HepG2 (cell line): ENCODE measurements at regions not wholly inside any gene's neighbourhood (a gene's known extent, or its start where the extent isn't known, plus 50 kb on each side); places are given as distances from the start of the nearest gene placed in this dataset.

Experiments
- ATAC-seq: fragments of 200-7000 bp; cut with Tn5 transposase; 3 replicates; pipeline ENCODE4 v1.9.1; 2020; ENCODE audit warnings: mild to moderate bottlenecking, moderate library complexity
- BruUV-seq: library from RNA; stranded (reverse); fragments of 400-500 nt; replicated peaks from 2 replicates; lab custom pipeline; 2021; lab: Mats Ljungman, UMichigan
- CTCF ChIA-PET: fragments of 300-600 bp; formaldehyde crosslinking; extraction: SDS; loops from one replicate; lab custom pipeline; 2021; ENCODE audit warnings: low total read pairs, inconsistent platforms, low intra/inter-chr PET ratio; lab: Yijun Ruan, JAX
- POLR2A ChIA-PET: fragments of 350-600 bp; sonication (Branson Sonifier 250); formaldehyde crosslinking; loops from one replicate; lab custom pipeline; 2020; ENCODE audit warnings: antibody characterized with exemption, inconsistent platforms; lab: Yijun Ruan, JAX
- DNase-seq: peaks from one replicate; pipeline ENCODE4 v3.0.0-alpha.2; 2015; ENCODE audit warnings: low spot score
- FAIRE-seq: peaks from 3 replicates; lab custom pipeline; 2011; peaks lifted over from hg19 to GRCh38; lab: Jason Lieb, UNC
- H2AFZ ChIP-seq: one replicate; pipeline ENCODE4 v1.6.1; 2011; ENCODE audit warnings: low read length, inconsistent platforms
- H3K27ac ChIP-seq: fragments of 300-600 bp; 3 replicates; pipeline ENCODE4 v1.8.0; 2011; ENCODE audit warnings: mixed run types, mild to moderate bottlenecking, mixed read lengths, low read length, inconsistent platforms; ENCODE audit not compliant: insufficient read depth; ENCODE audit errors: extremely low read length
- H3K27me3 ChIP-seq, 2 experiments: fragments of 200-600 bp in 1 of 2; 2 replicates in 1 of 2; 3 replicates in 1 of 2; pipeline versions ENCODE4 v1.6.0 to v1.8.0; 2011; ENCODE audit warnings: low read length in 2 of 2, mild to moderate bottlenecking in 2 of 2, moderate library complexity in 2 of 2, inconsistent platforms in 1 of 2; ENCODE audit not compliant: insufficient read depth in 2 of 2, control insufficient read depth in 1 of 2
- H3K36me3 ChIP-seq, 2 experiments: fragments of 200-600 bp in 1 of 2; replicated peaks in 1 of 2; 2 replicates in 1 of 2; 3 replicates in 1 of 2; pipeline versions ENCODE4 v1.5.1 to v1.8.0; 2011; ENCODE audit warnings: low read length in 2 of 2, inconsistent platforms in 1 of 2; ENCODE audit not compliant: insufficient read depth in 2 of 2, control insufficient read depth in 1 of 2
- H3K4me1 ChIP-seq: 2 replicates; pipeline ENCODE4 v1.5.1; 2012; ENCODE audit warnings: low read length, inconsistent platforms; ENCODE audit not compliant: insufficient read depth
- H3K4me2 ChIP-seq: 2 replicates; pipeline ENCODE4 v1.6.0; 2011; ENCODE audit warnings: low read depth, low read length, inconsistent platforms
- H3K4me3 ChIP-seq, 3 experiments: fragments of 200-600 bp in 1 of 3; sonication (generic), shearing (Covaris generic) in 1 of 3; replicated peaks in 1 of 3; 2 replicates each; pipeline ENCODE4 v1.5.1; 2011 to 2016; ENCODE audit warnings: low read length in 3 of 3, inconsistent platforms in 2 of 3, low read depth in 2 of 3, mild to moderate bottlenecking in 2 of 3, control low read depth in 1 of 3, mixed read lengths in 1 of 3; ENCODE audit not compliant: insufficient read depth in 1 of 3
- H3K79me2 ChIP-seq: one replicate; pipeline ENCODE4 v1.6.1; 2011; ENCODE audit warnings: low read length, inconsistent platforms; ENCODE audit not compliant: insufficient read depth
- H3K9ac ChIP-seq: 2 replicates; pipeline ENCODE4 v1.6.0; 2011; ENCODE audit warnings: mild to moderate bottlenecking, low read depth, low read length, inconsistent platforms; ENCODE audit not compliant: insufficient read depth
- H3K9me3 ChIP-seq: 2 replicates; pipeline ENCODE4 v1.5.1; 2012; ENCODE audit warnings: mild to moderate bottlenecking, low read length
- H4K20me1 ChIP-seq: 2 replicates; pipeline ENCODE4 v1.6.0; 2011; ENCODE audit warnings: inconsistent platforms, mild to moderate bottlenecking, low read length, moderate library complexity; ENCODE audit not compliant: insufficient read depth
- MTA1 ChIP-seq: sonication (generic); formaldehyde crosslinking; IDR thresholded peaks from 2 replicates; pipeline ENCODE4 v1.4.0; 2020; ENCODE audit warnings: missing genetic modification reagents, mild to moderate bottlenecking, borderline replicate concordance
- SMAD3 ChIP-seq: sonication (generic); formaldehyde crosslinking; IDR thresholded peaks from 2 replicates; pipeline ENCODE4 v1.4.0; 2020; ENCODE audit warnings: missing genetic modification reagents
- SYNCRIP ChIP-seq: fragments of 200-400 bp; formaldehyde crosslinking; IDR thresholded peaks from 2 replicates; pipeline ENCODE4 v1.6.1; 2018; ENCODE audit warnings: mild to moderate bottlenecking, low read depth, low read length; ENCODE audit not compliant: insufficient read depth
- ZNF383 ChIP-seq: sonication (generic); formaldehyde crosslinking; IDR thresholded peaks from 2 replicates; pipeline ENCODE4 v1.4.0; 2020; ENCODE audit warnings: missing genetic modification reagents, mild to moderate bottlenecking, borderline replicate concordance
- ZNF484 ChIP-seq: sonication (generic); formaldehyde crosslinking; IDR thresholded peaks from 2 replicates; pipeline ENCODE4 v1.5.1; 2020; ENCODE audit warnings: mild to moderate bottlenecking, low read depth, missing genetic modification reagents, borderline replicate concordance
- WGBS: methylation state at CpG from one replicate; pipeline ENCODE4 v1.1.6; 2017; ENCODE audit warnings: low lambda C conversion rate; 5-methylcytosine and 5-hydroxymethylcytosine counted together
- in situ Hi-C: cut with HindIII; loops from 2 replicates; pipeline ENCODE4 v1.10.0; 2017; ENCODE audit warnings: low pct_unique_long_range_greater_than_20kb; ENCODE audit not compliant: extremely low pct_ligation_motif_present
- intact Hi-C: fragments of 100-400 bp; cut with micrococcal nuclease; formaldehyde crosslinking; loops from one replicate; pipeline ENCODE4 v1.10.0; 2022; ENCODE audit not compliant: unreplicated experiment
- TF ChIP-seq, protein P1 (sequence below): sonication (generic); formaldehyde crosslinking; IDR thresholded peaks from 2 replicates; pipeline ENCODE4 v1.5.1; 2020; ENCODE audit warnings: mild to moderate bottlenecking, missing genetic modification reagents, moderate library complexity
- TF ChIP-seq, protein P2 (sequence below): sonication (generic); formaldehyde crosslinking; IDR thresholded peaks from 2 replicates; pipeline ENCODE4 v1.4.0; 2020; ENCODE audit warnings: missing genetic modification reagents
- TF ChIP-seq, protein P3 (sequence below): sonication (generic); formaldehyde crosslinking; IDR thresholded peaks from 2 replicates; pipeline ENCODE4 v1.5.1; 2020; ENCODE audit warnings: mild to moderate bottlenecking, missing genetic modification reagents, borderline replicate concordance
- TF ChIP-seq, protein P4 (sequence below): sonication (generic); formaldehyde crosslinking; IDR thresholded peaks from 2 replicates; pipeline ENCODE4 v1.5.0; 2020; ENCODE audit warnings: missing genetic modification reagents, mild to moderate bottlenecking, borderline replicate concordance
- TF ChIP-seq, protein P5 (sequence below): sonication (generic); formaldehyde crosslinking; IDR thresholded peaks from 2 replicates; pipeline ENCODE4 v1.8.1; 2022; ENCODE audit warnings: low read depth, mild to moderate bottlenecking, missing genetic modification reagents

DNA sequence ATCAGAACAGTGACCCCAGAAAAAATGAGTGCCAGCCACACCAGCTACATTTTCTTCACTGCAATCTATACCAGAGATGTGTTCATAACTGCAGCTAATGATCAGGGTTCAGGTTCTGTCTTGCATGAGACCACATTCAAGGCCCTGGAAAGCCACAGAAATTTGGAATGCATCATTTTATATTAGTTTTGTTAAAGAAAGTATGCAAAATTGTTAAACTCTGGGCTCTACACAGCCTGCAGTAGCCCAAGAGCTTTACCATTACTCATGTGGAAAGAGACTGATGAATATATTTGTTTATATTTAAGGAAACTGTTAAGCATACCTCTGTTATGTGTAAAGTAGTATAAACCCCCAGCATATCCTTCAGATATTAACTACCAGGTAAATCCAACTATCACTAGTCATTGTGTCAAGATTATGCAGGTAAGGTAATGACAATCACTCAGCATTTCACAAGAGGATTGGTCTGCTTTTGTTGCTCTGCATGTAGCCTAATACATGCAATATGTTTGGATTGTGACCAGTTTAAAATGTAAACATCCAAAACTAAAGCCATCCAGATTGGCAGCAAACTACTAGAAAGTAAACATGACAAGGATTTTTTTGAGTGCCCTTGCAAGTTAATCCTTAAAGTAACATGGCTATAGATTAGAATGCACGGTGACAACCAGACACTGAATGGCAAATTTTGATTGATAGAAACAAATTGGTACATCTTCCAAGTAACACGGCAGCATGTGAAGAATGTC is 429.1 kb upstream of the ARGLU1 start (continued):
- no peak for TF ChIP-seq ZNF484 (CRISPR knock-in tag)

DNA sequence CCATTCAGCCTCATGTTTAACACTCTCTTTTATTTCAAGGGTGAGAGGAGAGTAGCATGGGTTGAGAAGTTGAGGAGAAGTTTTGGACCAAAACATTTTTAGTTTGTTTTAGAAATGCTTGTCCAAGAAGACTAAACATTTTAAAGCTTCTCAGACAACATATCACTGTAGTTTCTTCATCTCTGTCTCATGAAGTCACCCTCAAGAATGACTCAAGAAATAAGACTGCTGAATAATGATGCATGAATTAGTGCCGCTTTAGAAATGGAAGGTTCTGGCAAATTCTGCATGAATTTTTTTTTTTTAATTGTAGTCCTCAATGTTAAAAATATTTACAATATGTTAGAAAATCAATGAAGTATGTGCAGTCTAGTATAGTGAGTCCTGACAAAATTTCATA is 422.7 kb upstream of the ARGLU1 start:
- no TSS peak for BruUV-seq
- ATAC-seq (no peak), FAIRE-seq (no peak), DNase-seq (no peak)
- Histone ChIP-seq H3K4me3 (no peak overlapping the region), H4K20me1 (no peaks in the 10 kb centered on the region), H3K4me2 (no peak overlapping the region), H2AFZ (no peak overlapping the region), H3K9me3 (peaks cover 17% of the 10 kb centered on the region; the same call in 1 of the 2 replicates), H3K9ac (no peak overlapping the region), H3K27me3 (no peaks in the 10 kb centered on the region), H3K36me3 (no peaks in the 10 kb centered on the region), H3K4me1 (no peaks in the 10 kb centered on the region), H3K27ac (no peak overlapping the region), H3K79me2 (no peaks in the 10 kb centered on the region)
- TF ChIP-seq, protein P1, sequence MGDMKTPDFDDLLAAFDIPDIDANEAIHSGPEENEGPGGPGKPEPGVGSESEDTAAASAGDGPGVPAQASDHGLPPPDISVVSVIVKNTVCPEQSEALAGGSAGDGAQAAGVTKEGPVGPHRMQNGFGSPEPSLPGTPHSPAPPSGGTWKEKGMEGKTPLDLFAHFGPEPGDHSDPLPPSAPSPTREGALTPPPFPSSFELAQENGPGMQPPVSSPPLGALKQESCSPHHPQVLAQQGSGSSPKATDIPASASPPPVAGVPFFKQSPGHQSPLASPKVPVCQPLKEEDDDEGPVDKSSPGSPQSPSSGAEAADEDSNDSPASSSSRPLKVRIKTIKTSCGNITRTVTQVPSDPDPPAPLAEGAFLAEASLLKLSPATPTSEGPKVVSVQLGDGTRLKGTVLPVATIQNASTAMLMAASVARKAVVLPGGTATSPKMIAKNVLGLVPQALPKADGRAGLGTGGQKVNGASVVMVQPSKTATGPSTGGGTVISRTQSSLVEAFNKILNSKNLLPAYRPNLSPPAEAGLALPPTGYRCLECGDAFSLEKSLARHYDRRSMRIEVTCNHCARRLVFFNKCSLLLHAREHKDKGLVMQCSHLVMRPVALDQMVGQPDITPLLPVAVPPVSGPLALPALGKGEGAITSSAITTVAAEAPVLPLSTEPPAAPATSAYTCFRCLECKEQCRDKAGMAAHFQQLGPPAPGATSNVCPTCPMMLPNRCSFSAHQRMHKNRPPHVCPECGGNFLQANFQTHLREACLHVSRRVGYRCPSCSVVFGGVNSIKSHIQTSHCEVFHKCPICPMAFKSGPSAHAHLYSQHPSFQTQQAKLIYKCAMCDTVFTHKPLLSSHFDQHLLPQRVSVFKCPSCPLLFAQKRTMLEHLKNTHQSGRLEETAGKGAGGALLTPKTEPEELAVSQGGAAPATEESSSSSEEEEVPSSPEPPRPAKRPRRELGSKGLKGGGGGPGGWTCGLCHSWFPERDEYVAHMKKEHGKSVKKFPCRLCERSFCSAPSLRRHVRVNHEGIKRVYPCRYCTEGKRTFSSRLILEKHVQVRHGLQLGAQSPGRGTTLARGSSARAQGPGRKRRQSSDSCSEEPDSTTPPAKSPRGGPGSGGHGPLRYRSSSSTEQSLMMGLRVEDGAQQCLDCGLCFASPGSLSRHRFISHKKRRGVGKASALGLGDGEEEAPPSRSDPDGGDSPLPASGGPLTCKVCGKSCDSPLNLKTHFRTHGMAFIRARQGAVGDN (CRISPR knock-in tag): no peak
- TF ChIP-seq, protein P2, sequence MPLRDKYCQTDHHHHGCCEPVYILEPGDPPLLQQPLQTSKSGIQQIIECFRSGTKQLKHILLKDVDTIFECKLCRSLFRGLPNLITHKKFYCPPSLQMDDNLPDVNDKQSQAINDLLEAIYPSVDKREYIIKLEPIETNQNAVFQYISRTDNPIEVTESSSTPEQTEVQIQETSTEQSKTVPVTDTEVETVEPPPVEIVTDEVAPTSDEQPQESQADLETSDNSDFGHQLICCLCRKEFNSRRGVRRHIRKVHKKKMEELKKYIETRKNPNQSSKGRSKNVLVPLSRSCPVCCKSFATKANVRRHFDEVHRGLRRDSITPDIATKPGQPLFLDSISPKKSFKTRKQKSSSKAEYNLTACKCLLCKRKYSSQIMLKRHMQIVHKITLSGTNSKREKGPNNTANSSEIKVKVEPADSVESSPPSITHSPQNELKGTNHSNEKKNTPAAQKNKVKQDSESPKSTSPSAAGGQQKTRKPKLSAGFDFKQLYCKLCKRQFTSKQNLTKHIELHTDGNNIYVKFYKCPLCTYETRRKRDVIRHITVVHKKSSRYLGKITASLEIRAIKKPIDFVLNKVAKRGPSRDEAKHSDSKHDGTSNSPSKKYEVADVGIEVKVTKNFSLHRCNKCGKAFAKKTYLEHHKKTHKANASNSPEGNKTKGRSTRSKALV: no peak
- no peak for TF ChIP-seq SMAD3 (CRISPR knock-in tag)
- no peak for TF ChIP-seq SYNCRIP
- no peak for TF ChIP-seq ZNF383 (CRISPR knock-in tag)
- TF ChIP-seq, protein P3, sequence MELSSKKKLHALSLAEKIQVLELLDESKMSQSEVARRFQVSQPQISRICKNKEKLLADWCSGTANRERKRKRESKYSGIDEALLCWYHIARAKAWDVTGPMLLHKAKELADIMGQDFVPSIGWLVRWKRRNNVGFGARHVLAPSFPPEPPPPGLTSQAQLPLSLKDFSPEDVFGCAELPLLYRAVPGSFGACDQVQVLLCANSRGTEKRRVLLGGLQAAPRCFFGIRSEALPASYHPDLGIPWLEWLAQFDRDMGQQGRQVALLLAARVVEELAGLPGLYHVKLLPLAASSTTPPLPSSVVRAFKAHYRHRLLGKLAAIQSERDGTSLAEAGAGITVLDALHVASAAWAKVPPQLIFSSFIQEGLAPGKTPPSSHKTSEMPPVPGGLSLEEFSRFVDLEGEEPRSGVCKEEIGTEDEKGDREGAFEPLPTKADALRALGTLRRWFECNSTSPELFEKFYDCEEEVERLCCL: no peak
- TF ChIP-seq, protein P4, sequence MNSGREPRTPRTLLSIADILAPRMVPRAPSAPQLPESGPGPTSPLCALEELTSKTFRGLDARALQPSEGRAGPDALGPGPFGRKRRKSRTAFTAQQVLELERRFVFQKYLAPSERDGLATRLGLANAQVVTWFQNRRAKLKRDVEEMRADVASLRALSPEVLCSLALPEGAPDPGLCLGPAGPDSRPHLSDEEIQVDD (CRISPR knock-in tag): no peak
- no peak for TF ChIP-seq MTA1 (CRISPR knock-in tag)
- TF ChIP-seq, protein P5, sequence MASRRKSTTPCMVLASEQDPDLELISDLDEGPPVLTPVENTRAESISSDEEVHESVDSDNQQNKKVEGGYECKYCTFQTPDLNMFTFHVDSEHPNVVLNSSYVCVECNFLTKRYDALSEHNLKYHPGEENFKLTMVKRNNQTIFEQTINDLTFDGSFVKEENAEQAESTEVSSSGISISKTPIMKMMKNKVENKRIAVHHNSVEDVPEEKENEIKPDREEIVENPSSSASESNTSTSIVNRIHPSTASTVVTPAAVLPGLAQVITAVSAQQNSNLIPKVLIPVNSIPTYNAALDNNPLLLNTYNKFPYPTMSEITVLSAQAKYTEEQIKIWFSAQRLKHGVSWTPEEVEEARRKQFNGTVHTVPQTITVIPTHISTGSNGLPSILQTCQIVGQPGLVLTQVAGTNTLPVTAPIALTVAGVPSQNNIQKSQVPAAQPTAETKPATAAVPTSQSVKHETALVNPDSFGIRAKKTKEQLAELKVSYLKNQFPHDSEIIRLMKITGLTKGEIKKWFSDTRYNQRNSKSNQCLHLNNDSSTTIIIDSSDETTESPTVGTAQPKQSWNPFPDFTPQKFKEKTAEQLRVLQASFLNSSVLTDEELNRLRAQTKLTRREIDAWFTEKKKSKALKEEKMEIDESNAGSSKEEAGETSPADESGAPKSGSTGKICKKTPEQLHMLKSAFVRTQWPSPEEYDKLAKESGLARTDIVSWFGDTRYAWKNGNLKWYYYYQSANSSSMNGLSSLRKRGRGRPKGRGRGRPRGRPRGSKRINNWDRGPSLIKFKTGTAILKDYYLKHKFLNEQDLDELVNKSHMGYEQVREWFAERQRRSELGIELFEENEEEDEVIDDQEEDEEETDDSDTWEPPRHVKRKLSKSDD (CRISPR knock-in tag): no peak
- ChIA-PET POLR2A (no interaction called here), CTCF (no interaction called here)
- in situ Hi-C loops (no loop called here), intact Hi-C loops (no loop called here)
- 92% methylated on average over 1 of the region's 1 CpG for WGBS
